Transverse colon (tissue), 4 donors: ENCODE measurements at regions not wholly inside any gene's neighbourhood (a gene's known extent, or its start where the extent isn't known, plus 50 kb on each side); places are given as distances from the start of the nearest gene placed in this dataset.

ENCODE experiments used
- CTCF ChIP-seq, 5 experiments: fragments of 200-600 bp in 3 of 5; fragments of 450-650 bp in 2 of 5; sonication (generic) in 3 of 5; IDR thresholded peaks; 1 replicate in 2 of 5; 2 replicates in 3 of 5; pipeline ENCODE4 v1.5.1; 2016 to 2017; ENCODE audit warnings: antibody characterized with exemption in 5 of 5, inconsistent platforms in 3 of 5, mild to moderate bottlenecking in 2 of 5, moderate library complexity in 1 of 5
- POLR2AphosphoS5 ChIP-seq, 3 donors: sonication (generic); formaldehyde crosslinking; IDR thresholded peaks; one replicate each; pipeline ENCODE4 v1.6.1; 2016; ENCODE audit warnings: antibody characterized with exemption in 3 of 3

- TF ChIP-seq POLR2AphosphoS5 (IDR thresholded peaks at IDR 0.05) (no peak), CTCF (IDR thresholded peaks at IDR 0.05) (no peak)
These were observed 263.2 kb upstream of the C2CD4B start for GRCh38 chr15:62428259-62428658.
